ENCODE measurements at regions not wholly inside any gene's neighbourhood (a gene's known extent, or its start where the extent isn't known, plus 50 kb on each side); places are given as distances from the start of the nearest gene placed in this dataset.

GRCh38 chr4:22115262-22115661, 166.7 kb upstream of the KCNIP4 start:
- 98% methylated on average over 2 of the region's 2 CpGs; no CpG with 5 or more reads in 1 of the 2 experiments for WGBS, 2 experiments (ENCODE audit: insufficient coverage in 1 of 2, insufficient read length in 1 of 2)
- H3K4me1 Mint-ChIP-seq: no peaks in the 10 kb centered on the region
- H3K4me3 Mint-ChIP-seq: no peak overlapping the region
- Histone ChIP-seq H3K27me3 (ENCODE audit: control insufficient read depth, insufficient read depth, low read length, poor library complexity, severe bottlenecking) (no peaks in the 10 kb centered on the region), H3K27ac (ENCODE audit: low read depth, low read length) (no peak overlapping the region), H3K9ac (ENCODE audit: extremely low read depth, low read length, poor library complexity, severe bottlenecking) (no peak overlapping the region), H3K9me3 (ENCODE audit: control insufficient read depth, low read length) (no peaks in the 10 kb centered on the region), H3K36me3 (ENCODE audit: control insufficient read depth, insufficient read depth, low read length) (no peaks in the 10 kb centered on the region), H3K4me3 (ENCODE audit: low read length) (no peak overlapping the region), H3K4me1 (ENCODE audit: control insufficient read depth, insufficient read depth, low read length) (no peaks in the 10 kb centered on the region)
- H3K27ac Mint-ChIP-seq: no peak overlapping the region
- no peaks in the 10 kb centered on the region for H3K27me3 Mint-ChIP-seq (ENCODE audit: insufficient read depth)
- TF ChIP-seq, protein P1, sequence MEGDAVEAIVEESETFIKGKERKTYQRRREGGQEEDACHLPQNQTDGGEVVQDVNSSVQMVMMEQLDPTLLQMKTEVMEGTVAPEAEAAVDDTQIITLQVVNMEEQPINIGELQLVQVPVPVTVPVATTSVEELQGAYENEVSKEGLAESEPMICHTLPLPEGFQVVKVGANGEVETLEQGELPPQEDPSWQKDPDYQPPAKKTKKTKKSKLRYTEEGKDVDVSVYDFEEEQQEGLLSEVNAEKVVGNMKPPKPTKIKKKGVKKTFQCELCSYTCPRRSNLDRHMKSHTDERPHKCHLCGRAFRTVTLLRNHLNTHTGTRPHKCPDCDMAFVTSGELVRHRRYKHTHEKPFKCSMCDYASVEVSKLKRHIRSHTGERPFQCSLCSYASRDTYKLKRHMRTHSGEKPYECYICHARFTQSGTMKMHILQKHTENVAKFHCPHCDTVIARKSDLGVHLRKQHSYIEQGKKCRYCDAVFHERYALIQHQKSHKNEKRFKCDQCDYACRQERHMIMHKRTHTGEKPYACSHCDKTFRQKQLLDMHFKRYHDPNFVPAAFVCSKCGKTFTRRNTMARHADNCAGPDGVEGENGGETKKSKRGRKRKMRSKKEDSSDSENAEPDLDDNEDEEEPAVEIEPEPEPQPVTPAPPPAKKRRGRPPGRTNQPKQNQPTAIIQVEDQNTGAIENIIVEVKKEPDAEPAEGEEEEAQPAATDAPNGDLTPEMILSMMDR (conservative IDR thresholded peaks at IDR 0.05): no peak
- no peaks in the 10 kb centered on the region for H3K9me3 Mint-ChIP-seq
- H3K36me3 Mint-ChIP-seq (ENCODE audit: low read depth): no peaks in the 10 kb centered on the region
- no peak for DNase-seq

- no peak overlapping the region for H3K4me3 ChIP-seq (ENCODE audit: low read length)
- no peaks in the 10 kb centered on the region for H3K27me3 ChIP-seq (ENCODE audit: control insufficient read depth, insufficient read depth, low read length, poor library complexity, severe bottlenecking)
- Mint-ChIP-seq H3K36me3 (ENCODE audit: low read depth) (no peaks in the 10 kb centered on the region), H3K4me3 (no peak overlapping the region), H3K27ac (no peak overlapping the region), H3K9me3 (no peaks in the 10 kb centered on the region), H3K4me1 (no peaks in the 10 kb centered on the region), H3K27me3 (ENCODE audit: insufficient read depth) (no peaks in the 10 kb centered on the region)
- H3K9me3 ChIP-seq (ENCODE audit: control insufficient read depth, low read length): no peaks in the 10 kb centered on the region
- no peaks in the 10 kb centered on the region for H3K36me3 ChIP-seq (ENCODE audit: control insufficient read depth, insufficient read depth, low read length)
- WGBS, 2 experiments (ENCODE audit: insufficient coverage in 1 of 2, insufficient read length in 1 of 2): 88 to 93% methylated on average over 1 to 2 of the region's 2 CpGs
- TF ChIP-seq, protein P1 (conservative IDR thresholded peaks at IDR 0.05): no peak
- no peak overlapping the region for H3K27ac ChIP-seq (ENCODE audit: low read depth, low read length)
- no peak for DNase-seq
- H3K9ac ChIP-seq (ENCODE audit: extremely low read depth, low read length, poor library complexity, severe bottlenecking): no peak overlapping the region
- H3K4me1 ChIP-seq (ENCODE audit: control insufficient read depth, insufficient read depth, low read length): no peaks in the 10 kb centered on the region
Measured at GRCh38 chr4:22103768-22104167, 155.2 kb upstream of the KCNIP4 start.

DNA sequence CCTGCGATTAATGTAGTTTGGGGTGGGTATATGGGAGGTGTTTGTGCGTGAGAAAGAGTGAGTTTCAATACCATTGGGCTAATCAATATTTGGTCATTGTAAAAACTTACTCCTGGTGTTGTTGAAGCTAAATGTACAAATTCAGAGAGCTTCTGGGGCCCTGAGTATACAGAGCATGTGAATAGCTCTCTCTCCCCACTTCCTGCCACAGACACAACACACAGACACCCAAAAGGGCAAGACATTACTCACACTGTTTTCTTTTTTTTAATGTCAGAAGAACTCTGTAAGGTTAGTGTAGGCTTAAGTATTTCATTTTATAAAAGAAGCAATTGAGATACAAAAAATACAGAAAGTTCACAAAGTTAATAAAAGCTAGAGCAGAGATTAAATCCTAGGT, 151.3 kb upstream of the KCNIP4 start:
- no peaks in the 10 kb centered on the region for H3K36me3 Mint-ChIP-seq (ENCODE audit: low read depth)
- H3K9me3 Mint-ChIP-seq: no peaks in the 10 kb centered on the region
- no peak overlapping the region for H3K9ac ChIP-seq (ENCODE audit: extremely low read depth, low read length, poor library complexity, severe bottlenecking)
- H3K4me1 ChIP-seq (ENCODE audit: control insufficient read depth, insufficient read depth, low read length): no peaks in the 10 kb centered on the region
- no peaks in the 10 kb centered on the region for H3K27me3 ChIP-seq (ENCODE audit: control insufficient read depth, insufficient read depth, low read length, poor library complexity, severe bottlenecking)
- H3K27me3 Mint-ChIP-seq (ENCODE audit: insufficient read depth): peaks cover 3% of the 10 kb centered on the region
- H3K4me3 Mint-ChIP-seq: no peak overlapping the region
- no peaks in the 10 kb centered on the region for H3K36me3 ChIP-seq (ENCODE audit: control insufficient read depth, insufficient read depth, low read length)
- WGBS, 2 experiments (ENCODE audit: insufficient coverage in 1 of 2, insufficient read length in 1 of 2): 100% methylated on average over 2 of the region's 2 CpGs; no CpG with 5 or more reads in 1 of the 2 experiments
- TF ChIP-seq, protein P1 (conservative IDR thresholded peaks at IDR 0.05): no peak
- H3K4me3 ChIP-seq (ENCODE audit: low read length): no peak overlapping the region
- H3K27ac ChIP-seq (ENCODE audit: low read depth, low read length): no peak overlapping the region
- no peaks in the 10 kb centered on the region for H3K9me3 ChIP-seq (ENCODE audit: control insufficient read depth, low read length)
- H3K27ac Mint-ChIP-seq: no peak overlapping the region
- no peaks in the 10 kb centered on the region for H3K4me1 Mint-ChIP-seq
- no peak for DNase-seq

Data from endodermal cell (in vitro differentiated cells).